Heart left ventricle (tissue), 16 donors: ENCODE measurements at regions not wholly inside any gene's neighbourhood (a gene's known extent, or its start where the extent isn't known, plus 50 kb on each side); places are given as distances from the start of the nearest gene placed in this dataset.

Source experiments
- ATAC-seq, 4 donors: fragments of 200-7000 bp; cut with Tn5 transposase; one replicate each; pipeline ENCODE4 v1.9.1; 2020 to 2022; ENCODE audit warnings: moderate library complexity in 4 of 4, mild to moderate bottlenecking in 3 of 4, moderate number of reproducible peaks in 1 of 4
- DNase-seq, 5 donors: peaks; one replicate each; pipeline ENCODE4 v3.0.0-alpha.2; 2020
- H3K27ac ChIP-seq, 12 donors: fragments of 200-600 bp; sonication (generic) in 4 of 12; one replicate each; pipeline versions ENCODE4 v1.5.0 to v1.8.0; 2016 to 2022; ENCODE audit warnings: mild to moderate bottlenecking in 2 of 12
- H3K27me3 ChIP-seq, 9 donors: fragments of 200-600 bp; sonication (generic) in 2 of 9; one replicate each; pipeline versions ENCODE4 v1.5.1 to v1.8.0; 2016 to 2022; ENCODE audit warnings: mild to moderate bottlenecking in 3 of 9
- H3K36me3 ChIP-seq, 9 donors: fragments of 200-600 bp; sonication (generic) in 2 of 9; one replicate each; pipeline versions ENCODE4 v1.5.0 to v1.8.0; 2018 to 2022; ENCODE audit warnings: mild to moderate bottlenecking in 2 of 9
- H3K4me1 ChIP-seq, 12 donors: fragments of 200-600 bp; sonication (generic) in 4 of 12; one replicate each; pipeline versions ENCODE4 v1.5.0 to v1.8.0; 2016 to 2022; ENCODE audit warnings: mild to moderate bottlenecking in 3 of 12
- H3K4me3 ChIP-seq, 12 donors: fragments of 200-600 bp; sonication (generic) in 4 of 12; one replicate each; pipeline versions ENCODE4 v1.5.0 to v1.8.0; 2017 to 2022; ENCODE audit warnings: mild to moderate bottlenecking in 9 of 12, moderate library complexity in 4 of 12
- H3K9me3 ChIP-seq, 12 donors: fragments of 200-600 bp; sonication (generic) in 4 of 12; one replicate each; pipeline versions ENCODE4 v1.5.0 to v1.8.0; 2016 to 2022; ENCODE audit warnings: mild to moderate bottlenecking in 1 of 12
- CTCF ChIP-seq, 12 donors: fragments of 200-600 bp; sonication (generic) in 4 of 12; IDR thresholded peaks; one replicate each; pipeline versions ENCODE4 v1.5.0 to v1.8.0; 2018 to 2022; ENCODE audit warnings: antibody characterized with exemption in 12 of 12, mild to moderate bottlenecking in 5 of 12
- POLR2A ChIP-seq, 2 donors: fragments of 450-650 bp; IDR thresholded peaks; one replicate each; pipeline ENCODE4 v1.6.1; 2017; ENCODE audit warnings: antibody characterized with exemption in 2 of 2, mild to moderate bottlenecking in 2 of 2, moderate library complexity in 2 of 2
- WGBS, 4 donors: extraction: QIAGEN DNeasy Blood & Tissue Kit in 2 of 4; methylation state at CpG; one replicate each; pipeline versions ENCODE4 v1.1.5 to v1.1.7; 2013 to 2018; 5-methylcytosine and 5-hydroxymethylcytosine counted together
- intact Hi-C, 10 donors: fragments of 100-400 bp; cut with DNase I; formaldehyde crosslinking; loops; one replicate each; pipeline versions ENCODE4 v1.11.1 to v1.14.2; 2022
- donor health status: ischemic (EF 13 %, LVEDD 7.1; RV severe dilation, severe dysfunction).
- donor health status: healthy with polysubstance abuse.
- donor health status: DM: no; HTN: yes; CAD: no.
- donor health status: DM: no; HTN: no; CAD: no.
- donor health status: ischemic (EF 25% LVEDD 6.9; RV normal size, moderate dysfunction).
- donor health status: ischemic (EF 25% LVEDD 5.7; RV mildly dilated, moderate dysfunction).
- donor health status: healthy.
- donor health status: DM: yes; HTN: yes; CAD: no.
- donor health status: ischemic (EF 35%, LVEDD 5.7; RV mildly dilated, moderate dysfunction).
- donor health status: nonischemic (EF 11% LVEDD 7.7; RV severe dilation, severe dysfunction).
- donor health status: DM: yes; HTN: yes; CAD: no.
- donor health status: PGD.
- donor health status: ischemic (EF 29% LVEDD 5.4; RV normal size, mild dysfunction).
- donor health status: nonischemic (EF 23%, LVEDD 6.1; RV moderate dilation, normal function).

- TF ChIP-seq CTCF (IDR thresholded peaks at IDR 0.05) (no peak), POLR2A (IDR thresholded peaks at IDR 0.05) (no peak)
- Histone ChIP-seq H3K9me3 (peaks cover 0 to 2% (median 0%) of the 10 kb centered on the region in 12 donors), H3K4me1 (no peaks in the 10 kb centered on the region), H3K36me3 (no peaks in the 10 kb centered on the region), H3K27ac (no peak overlapping the region), H3K27me3 (peaks cover 0 to 23% (median 0%) of the 10 kb centered on the region in 9 donors), H3K4me3 (no peak overlapping the region)
- intact Hi-C loops = no loop called here
- DNase-seq = no peak
- 0 to 15% (median 3%) methylated on average over 1 of the region's 1 CpG for WGBS, 4 donors
- no peak for ATAC-seq
These were observed 135.7 kb upstream of the XYLT1 start for GRCh38 chr16:17606460-17606859.

- Histone ChIP-seq H3K4me1 (no peaks in the 10 kb centered on the region), H3K9me3 (peaks cover 0 to 2% (median 0%) of the 10 kb centered on the region in 12 donors), H3K27me3 (peaks cover 0 to 23% (median 0%) of the 10 kb centered on the region in 9 donors), H3K27ac (no peak overlapping the region), H3K4me3 (no peak overlapping the region), H3K36me3 (no peaks in the 10 kb centered on the region)
- TF ChIP-seq POLR2A (IDR thresholded peaks at IDR 0.05) (no peak), CTCF (IDR thresholded peaks at IDR 0.05) (no peak)
- DNase-seq (no peak), ATAC-seq (no peak)
- intact Hi-C loops = no loop called here
- 88 to 95% (median 93%) methylated on average over 4 of the region's 4 CpGs for WGBS, 4 donors
These were observed 135.0 kb upstream of the XYLT1 start for GRCh38 chr16:17605784-17606183.

- WGBS, 4 donors = 20 to 36% (median 30%) methylated on average over 1 of the region's 1 CpG
- TF ChIP-seq POLR2A (IDR thresholded peaks at IDR 0.05) (no peak), CTCF (IDR thresholded peaks at IDR 0.05) (no peak)
These were observed 132.9 kb upstream of the XYLT1 start for GRCh38 chr16:17603626-17604025.

GRCh38 chr16:17602678-17603077 is 131.9 kb upstream of the XYLT1 start:
- 68 to 78% (median 74%) methylated on average over 3 of the region's 3 CpGs for WGBS, 4 donors
- Histone ChIP-seq H3K27me3 (peaks cover 0 to 24% (median 0%) of the 10 kb centered on the region in 9 donors), H3K4me1 (no peaks in the 10 kb centered on the region), H3K9me3 (peaks cover 0 to 23% (median 9%) of the 10 kb centered on the region in 12 donors), H3K4me3 (no peak overlapping the region), H3K27ac (no peak overlapping the region), H3K36me3 (no peaks in the 10 kb centered on the region)
- intact Hi-C loops = no loop called here
- ATAC-seq (no peak), DNase-seq (no peak)
- TF ChIP-seq CTCF (IDR thresholded peaks at IDR 0.05) = no peak
- TF ChIP-seq POLR2A (IDR thresholded peaks at IDR 0.05) = no peak

More at GRCh38 chr16:17603626-17604025, 132.9 kb upstream of the XYLT1 start:
- Histone ChIP-seq H3K27me3 (peaks cover 0 to 23% (median 0%) of the 10 kb centered on the region in 9 donors), H3K9me3 (peaks cover 0 to 14% (median 7%) of the 10 kb centered on the region in 12 donors), H3K4me1 (no peaks in the 10 kb centered on the region), H3K36me3 (no peaks in the 10 kb centered on the region), H3K4me3 (no peak overlapping the region), H3K27ac (no peak overlapping the region)
- intact Hi-C loops = no loop called here
- ATAC-seq (no peak), DNase-seq (no peak)
